ENCODE measurements at regions not wholly inside any gene's neighbourhood (a gene's known extent, or its start where the extent isn't known, plus 50 kb on each side); places are given as distances from the start of the nearest gene placed in this dataset.

DNA sequence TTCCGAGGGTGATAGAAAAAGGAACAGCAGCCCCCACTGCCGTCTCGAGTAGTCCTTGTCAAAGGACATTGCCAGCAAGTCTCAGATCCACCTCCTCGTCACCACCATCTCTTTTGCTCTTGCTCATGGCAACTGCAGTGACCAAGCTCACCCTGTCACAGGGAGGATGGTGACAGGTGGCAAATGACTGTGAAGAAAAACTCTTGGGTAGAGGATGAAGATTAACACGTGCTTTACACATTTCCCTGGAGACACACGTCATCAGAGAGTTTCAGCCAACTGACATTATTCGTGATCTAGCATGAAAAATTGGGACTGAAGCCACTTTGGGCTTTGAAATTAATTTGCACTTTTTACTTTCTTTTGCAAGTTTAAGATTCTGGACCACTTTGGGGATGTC is 174.3 kb downstream of the EBLN2 start:
- dilution Hi-C loops (cut with HindIII; ENCODE audit: low sequenced_read_pairs, unreplicated experiment) = no loop called here
- 55% methylated on average over 3 of the region's 7 CpGs; no CpG with 5 or more reads in 1 of the 2 experiments for WGBS, 2 experiments (ENCODE audit: extremely low coverage in 2 of 2, insufficient read length in 1 of 2)

More for the DNA sequence above, 174.3 kb downstream of the EBLN2 start:
- Histone ChIP-seq H2AK9ac (replicated peaks; ENCODE audit: low read depth, low read length, poor library complexity) (no peak overlapping the region), H3K9ac (ENCODE audit: low read depth, low read length) (no peak overlapping the region), H3K4me2 (ENCODE audit: low read depth, low read length) (no peak overlapping the region), H4K91ac (ENCODE audit: insufficient read depth, low read depth, low read length) (no peak overlapping the region), H3K27me3 (ENCODE audit: control insufficient read depth, insufficient read depth, low read length) (no peaks in the 10 kb centered on the region; the same call in 1 of the 2 replicates), H3K9me1 (ENCODE audit: insufficient read depth, low read length) (no peaks in the 10 kb centered on the region), H4K20me1 (ENCODE audit: insufficient read depth, low read length) (no peaks in the 10 kb centered on the region), H4K8ac (ENCODE audit: low read depth in 2 of 2, low read length in 2 of 2) (no peak overlapping the region), H3K18ac (ENCODE audit: low read depth, low read length) (no peak overlapping the region), H3K14ac (replicated peaks; ENCODE audit: low read depth, low read length) (no peak overlapping the region), H2BK5ac (ENCODE audit: low read depth, low read length, poor library complexity, severe bottlenecking) (no peak overlapping the region), H2BK20ac (ENCODE audit: low read depth, low read length) (no peak overlapping the region), H3K56ac (ENCODE audit: extremely low read depth, insufficient read depth, low read length) (no peak overlapping the region), H2AK5ac (ENCODE audit: low read depth, low read length) (no peak overlapping the region), H3K23ac (ENCODE audit: low read depth, low read length) (no peak overlapping the region), H3K27ac (ENCODE audit: insufficient read depth, low read length) (no peak overlapping the region), H3K36me3 (ENCODE audit: control insufficient read depth, insufficient read depth, low read length) (no peaks in the 10 kb centered on the region), H3K79me1 (ENCODE audit: low read depth in 1 of 2, low read length in 2 of 2) (no peaks in the 10 kb centered on the region), H4K5ac (ENCODE audit: low read depth, low read length) (no peak overlapping the region), H3K9me3 (ENCODE audit: control insufficient read depth, insufficient read depth, low read length) (no peaks in the 10 kb centered on the region), H2BK120ac (ENCODE audit: low read depth, low read length) (no peak overlapping the region), H3K4me1 (ENCODE audit: control insufficient read depth, insufficient read depth, low read length) (no peaks in the 10 kb centered on the region), H3K4me3 (ENCODE audit: insufficient read depth, low read depth, low read length) (no peak overlapping the region), H2BK15ac (ENCODE audit: low read depth, low read length) (no peak overlapping the region), H2AFZ (replicated peaks; ENCODE audit: low read length, poor library complexity) (no peak overlapping the region), H3K4ac (ENCODE audit: low read depth, low read length) (no peak overlapping the region)
- in situ Hi-C loops (cut with MboI; ENCODE audit: low sequenced_read_pairs) = no loop called here
- no peak for TF ChIP-seq FOS (IDR thresholded peaks at IDR 0.05; ENCODE audit: low read depth, low read length)
- TF ChIP-seq SMC3 (IDR thresholded peaks at IDR 0.05; ENCODE audit: low read depth, low read length) = no peak
- TF ChIP-seq MXI1 (IDR thresholded peaks at IDR 0.05; ENCODE audit: borderline replicate concordance, low read depth, low read length) = no peak
- TF ChIP-seq ELK1 (IDR thresholded peaks at IDR 0.05; ENCODE audit: borderline replicate concordance, low read depth, low read length) = no peak
- TF ChIP-seq BHLHE40 (IDR thresholded peaks at IDR 0.05; ENCODE audit: low read depth, low read length) = no peak
- TF ChIP-seq POLR2A (IDR thresholded peaks at IDR 0.05; ENCODE audit: low read depth, low read length) = no peak
- no peak for TF ChIP-seq RCOR1 (IDR thresholded peaks at IDR 0.05; ENCODE audit: insufficient replicate concordance, low read length)
- TF ChIP-seq CHD1 (IDR thresholded peaks at IDR 0.05; ENCODE audit: low read depth, low read length) = no peak
- TF ChIP-seq RAD21 (IDR thresholded peaks at IDR 0.05; ENCODE audit: low read length) = no peak
- no peak for TF ChIP-seq MAZ (IDR thresholded peaks at IDR 0.05; ENCODE audit: borderline replicate concordance, low read depth, low read length)
- no peak for TF ChIP-seq MAFK (IDR thresholded peaks at IDR 0.05; ENCODE audit: low read depth, low read length)
- no peak for TF ChIP-seq CTCF (conservative IDR thresholded peaks at IDR 0.05; ENCODE audit: low read depth, low read length)
- TF ChIP-seq NFE2L2 (IDR thresholded peaks at IDR 0.05; ENCODE audit: low read depth, low read length) = no peak
- no peak for TF ChIP-seq CEBPB (IDR thresholded peaks at IDR 0.05; ENCODE audit: low read depth, low read length)
- ChIA-PET CTCF (no interaction called here), POLR2A (ENCODE audit: unreplicated experiment) (no interaction called here)
- no peak for DNase-seq
- intact Hi-C loops (cut with micrococcal nuclease) = loop anchor here (10.0 kb wide), 1 partner anchor 471 kb away; no protein-coding TSS in a partner anchor
- BruUV-seq (replicated peaks) = no TSS peak
- no peak for ATAC-seq (ENCODE audit: low read depth)
